Non-pigmented ciliary epithelial cell (primary cell): ENCODE measurements at regions not wholly inside any gene's neighbourhood (a gene's known extent, or its start where the extent isn't known, plus 50 kb on each side); places are given as distances from the start of the nearest gene placed in this dataset.
"Not testable (repeated sequence)": the region's sequence is repeated elsewhere in the genome, so short reads cannot be mapped to it uniquely, and the experiment has no call there.

Experiments used
- DNase-seq: peaks from one replicate; pipeline ENCODE4 v3.0.0-alpha.2; 2010; ENCODE audit warnings: low read depth

GRCh38 chr15:88965097-88965496, 51.9 kb upstream of the MFGE8 start:
- not testable (repeated sequence) for DNase-seq

DNA sequence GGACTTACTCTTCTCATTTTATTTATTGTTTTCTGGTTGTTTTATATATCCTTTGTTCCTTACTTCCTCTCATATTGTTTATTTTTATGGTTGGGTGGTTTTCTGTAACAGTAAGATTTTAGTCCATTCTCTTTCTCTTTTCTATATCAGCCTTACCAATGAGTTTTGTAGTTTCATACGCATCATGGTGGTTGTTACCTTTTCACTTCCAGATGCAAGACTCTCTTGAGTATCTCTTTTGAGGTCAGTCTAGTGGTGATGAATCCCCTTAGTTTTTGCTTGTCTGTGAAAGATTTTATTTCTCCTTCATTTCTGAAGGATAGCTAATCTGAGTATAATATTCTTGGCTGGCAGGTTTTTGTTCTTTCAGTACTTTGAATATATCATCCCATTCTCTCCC, 57.1 kb upstream of the MFGE8 start:
- no peak for DNase-seq

DNA sequence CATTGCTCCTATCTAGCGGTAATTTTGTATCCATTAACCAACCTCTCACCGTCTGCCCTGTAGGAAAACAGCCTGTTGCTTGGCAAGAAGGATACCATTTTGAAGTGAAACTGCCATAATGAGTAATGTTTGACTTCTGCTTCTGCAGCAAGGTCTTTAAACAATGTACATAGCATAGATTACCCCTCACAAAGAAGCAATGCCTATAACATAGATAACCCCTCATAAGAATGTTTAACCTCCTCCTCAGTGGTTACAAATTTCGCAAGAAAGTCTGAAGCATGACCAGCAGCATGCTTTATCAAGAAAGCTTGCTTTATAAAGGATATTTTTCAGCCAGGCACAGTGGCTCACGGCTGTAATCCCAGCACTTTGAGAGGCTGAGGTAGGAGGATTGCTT, 61.2 kb upstream of the MFGE8 start:
- no peak for DNase-seq

GRCh38 chr15:88975891-88976290, 62.7 kb upstream of the MFGE8 start:
- DNase-seq, result no peak

DNA sequence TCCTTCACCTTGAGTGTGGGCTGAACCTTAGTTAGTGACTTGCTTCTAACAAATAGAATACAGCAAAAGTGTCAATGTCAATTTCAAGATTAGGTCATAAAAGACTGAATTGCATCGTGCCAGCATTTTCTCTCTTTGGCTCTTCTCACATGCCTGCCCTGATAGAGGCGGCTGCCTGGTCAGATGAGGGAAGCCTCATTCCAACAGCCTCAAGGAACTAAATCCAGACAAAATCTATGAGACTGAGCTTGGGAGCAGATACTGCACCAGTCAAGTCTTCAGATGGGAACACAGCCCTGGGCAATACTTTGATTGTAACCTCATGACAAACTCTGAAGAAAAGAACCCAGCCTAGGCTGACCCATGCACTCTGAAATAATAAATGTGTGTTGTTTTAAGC, 63.5 kb upstream of the MFGE8 start:
- DNase-seq, result no peak

DNA sequence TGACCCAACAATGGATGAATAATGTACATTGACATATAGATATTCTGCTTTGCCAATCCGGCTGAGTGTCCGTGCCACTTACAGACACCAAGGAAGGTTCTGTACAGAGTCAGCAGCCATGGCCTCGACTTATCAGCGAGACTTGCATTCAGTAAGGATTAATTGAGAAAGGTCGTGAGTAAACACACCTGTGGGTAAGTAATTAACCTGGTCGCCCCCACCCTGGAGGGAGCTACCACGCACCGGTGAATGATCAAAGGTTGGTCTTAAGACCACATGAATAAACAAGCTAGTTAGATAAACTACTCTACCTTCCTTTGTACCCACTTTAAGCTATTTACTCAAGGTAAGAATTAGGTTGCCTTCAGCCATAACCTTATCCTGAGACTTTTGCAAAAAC, 66.5 kb upstream of the MFGE8 start:
- DNase-seq, result no peak

DNA sequence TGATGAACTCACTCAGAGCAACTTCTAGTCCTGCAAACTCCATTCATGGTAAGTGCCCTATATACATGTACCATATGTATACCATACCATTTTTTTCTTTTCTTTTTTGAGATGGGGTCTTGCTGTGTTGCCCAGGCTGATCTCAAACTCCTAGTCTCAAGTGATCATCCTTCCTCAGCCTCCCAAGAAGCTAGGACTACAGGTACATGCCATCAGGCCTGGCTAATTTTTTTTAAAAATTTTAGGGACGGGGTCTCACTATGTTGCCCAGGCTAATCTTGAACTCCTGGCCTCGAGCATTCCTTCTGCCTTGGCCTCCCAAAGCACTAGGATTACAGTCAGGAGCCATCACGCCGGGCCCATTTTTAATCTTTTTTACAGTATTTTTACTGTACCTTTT, 67.3 kb upstream of the MFGE8 start:
- no peak for DNase-seq

GRCh38 chr15:88981244-88982215, 68.4 kb upstream of the MFGE8 start:
- DNase-seq, result no peak

GRCh38 chr15:88982304-88982945, 69.2 kb upstream of the MFGE8 start:
- no peak for DNase-seq

DNA sequence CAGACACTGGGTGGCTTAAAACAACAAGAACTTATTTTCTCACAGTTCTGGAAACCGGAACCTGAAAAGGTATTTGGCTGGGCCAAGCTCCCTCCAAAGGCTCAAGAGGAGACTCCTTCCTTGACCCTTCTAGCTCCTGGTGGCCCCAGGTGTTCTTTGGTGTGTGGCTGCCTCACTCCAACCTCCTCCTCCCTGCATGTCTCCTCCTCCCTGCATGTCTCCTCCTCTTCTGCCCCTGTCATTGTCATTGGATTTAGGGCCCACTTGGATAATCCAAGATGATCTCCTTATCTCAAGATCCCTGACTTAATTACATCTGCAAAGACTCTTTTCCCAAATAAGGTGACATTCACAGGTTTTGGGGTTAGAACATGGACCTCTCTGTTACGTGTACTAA, 69.8 kb upstream of the MFGE8 start:
- no peak for DNase-seq

GRCh38 chr15:88983861-88984429, 70.8 kb upstream of the MFGE8 start:
- DNase-seq, result no peak

GRCh38 chr15:88985547-88986393, 72.6 kb upstream of the MFGE8 start:
- no peak for DNase-seq

- DNase-seq, result no peak
These were observed 73.9 kb upstream of the MFGE8 start for GRCh38 chr15:88986949-88987590.

- DNase-seq, result no peak
These were observed 74.4 kb upstream of the MFGE8 start for GRCh38 chr15:88987591-88987933.

DNA sequence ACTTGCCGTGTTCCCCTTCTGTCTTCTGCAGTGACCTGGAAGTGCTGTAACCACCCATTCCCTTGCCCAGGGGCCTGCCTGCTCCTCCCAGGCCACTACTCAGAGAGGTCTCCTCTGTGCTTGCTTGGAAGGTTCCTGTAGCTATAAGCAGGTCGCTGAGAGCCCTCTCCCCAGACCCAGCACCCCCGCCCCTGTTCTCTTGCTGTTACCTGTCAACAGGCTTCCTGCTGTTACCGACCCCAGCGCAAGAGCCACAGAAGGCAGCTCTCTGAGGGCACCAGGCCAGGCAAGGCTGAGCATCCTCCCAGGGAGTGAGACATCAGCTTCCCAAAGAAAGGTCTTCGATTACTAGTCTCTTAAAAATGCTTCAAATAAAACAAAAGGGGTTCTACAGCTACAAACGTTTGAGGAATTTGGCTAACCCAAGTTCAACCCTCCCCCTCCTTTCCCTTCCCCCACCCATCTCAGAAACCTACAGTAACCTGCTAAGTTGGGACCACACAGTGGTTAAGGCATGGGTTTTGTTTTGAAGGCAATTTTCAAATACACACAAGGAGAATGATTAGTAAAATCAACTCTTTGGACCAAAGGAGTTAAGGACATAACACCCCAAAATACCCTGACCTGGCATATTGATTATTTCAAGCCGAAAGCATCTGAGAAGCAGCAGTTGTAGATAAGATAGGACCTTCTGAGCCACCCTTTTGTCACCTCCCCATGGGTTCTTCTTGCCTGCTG, 74.9 kb upstream of the MFGE8 start:
- no peak for DNase-seq

- peak; percentile 45 for DNase-seq
These were observed 76.4 kb upstream of the MFGE8 start for GRCh38 chr15:88989578-88989977.

DNA sequence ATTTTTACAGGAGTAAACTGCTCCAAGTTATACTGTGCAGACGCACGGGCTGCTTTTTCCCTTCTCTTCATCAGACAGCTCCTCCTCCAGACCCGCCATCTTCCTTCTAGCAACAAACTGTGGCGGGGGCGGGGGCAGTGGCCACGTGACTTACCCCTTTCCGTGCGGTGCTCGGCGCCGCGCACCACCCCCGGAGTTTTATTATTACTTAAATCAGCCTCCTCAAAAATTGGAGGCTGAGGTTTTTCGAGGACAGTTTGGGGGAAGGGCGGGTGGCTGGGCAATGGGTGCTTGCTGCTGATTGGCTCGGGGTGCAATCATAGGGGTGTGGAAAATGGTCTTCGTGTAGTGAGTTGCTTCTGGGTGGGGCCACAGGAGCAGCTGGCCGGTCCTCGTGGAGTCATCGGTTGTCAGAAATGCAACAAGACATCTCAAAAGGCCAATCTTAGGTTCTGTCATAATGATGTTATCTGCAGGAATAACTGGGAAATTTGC, 77.1 kb upstream of the MFGE8 start:
- no peak for DNase-seq

GRCh38 chr15:88992216-88992615, 79.0 kb upstream of the MFGE8 start:
- DNase-seq, result no peak

- DNase-seq, result no peak
These were observed 79.8 kb upstream of the MFGE8 start for GRCh38 chr15:88992912-88993376.

DNA sequence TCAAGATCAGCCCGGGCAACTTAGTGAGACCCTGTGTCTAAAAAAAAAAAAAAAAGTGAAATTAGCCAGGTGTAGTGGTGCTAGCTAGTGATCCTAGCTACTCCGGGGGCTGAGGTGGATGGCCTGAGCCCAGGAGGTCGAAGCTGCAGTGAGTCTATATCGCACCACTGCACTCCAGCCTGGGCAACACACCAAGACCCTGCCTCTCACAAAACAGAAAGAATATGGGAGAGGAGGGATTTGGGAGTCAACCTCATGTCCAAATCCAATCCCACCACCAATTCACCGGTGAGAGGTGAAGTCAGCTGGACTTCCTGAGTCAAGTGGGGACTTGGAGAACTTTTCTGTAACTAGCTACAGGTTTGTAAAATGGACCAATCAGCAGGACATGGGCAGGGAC, 80.5 kb upstream of the MFGE8 start:
- no peak for DNase-seq

DNA sequence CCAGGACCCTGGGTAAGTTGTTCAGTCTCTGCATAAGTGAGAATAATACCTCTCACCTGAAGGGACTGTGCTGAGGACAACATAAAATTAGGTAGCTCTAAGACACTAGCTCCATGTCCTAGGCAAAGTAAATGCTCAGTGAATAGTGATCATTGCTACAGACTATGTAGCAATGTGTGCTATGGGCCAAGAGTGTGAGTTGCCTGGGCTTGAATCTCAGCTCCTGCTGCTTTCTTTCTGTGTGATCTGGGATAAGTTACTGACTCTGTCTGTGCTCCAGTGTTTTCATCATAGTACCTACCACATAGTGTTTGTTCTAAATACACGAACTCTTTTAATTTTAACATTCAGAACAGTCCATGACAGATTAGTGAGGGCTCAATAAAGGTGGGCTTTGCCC, 81.1 kb upstream of the MFGE8 start:
- DNase-seq, result no peak
